ENCODE measurements at regions not wholly inside any gene's neighbourhood (a gene's known extent, or its start where the extent isn't known, plus 50 kb on each side); places are given as distances from the start of the nearest gene placed in this dataset.

GRCh38 chr11:95577716-95578460 lies 211.7 kb downstream of the FAM76B start:
- DNase-seq = no peak

- DNase-seq = no peak
Observed at GRCh38 chr11:95576146-95576845, 213.3 kb downstream of the FAM76B start.

- DNase-seq = no peak
Observed at GRCh38 chr11:95575517-95575916, 214.1 kb downstream of the FAM76B start.

GRCh38 chr11:95571718-95572260 lies 217.8 kb downstream of the FAM76B start:
- no peak for DNase-seq

GRCh38 chr11:95570845-95571244 lies 218.7 kb downstream of the FAM76B start:
- DNase-seq = no peak

GRCh38 chr11:95569207-95569606 lies 220.4 kb downstream of the FAM76B start:
- DNase-seq = no peak

- no peak for DNase-seq
Observed at GRCh38 chr11:95568281-95568680, 221.3 kb downstream of the FAM76B start.

- no peak for DNase-seq
Observed at GRCh38 chr11:95567685-95568084, 221.9 kb downstream of the FAM76B start.

- no peak for DNase-seq
Observed at GRCh38 chr11:95566211-95566610, 223.4 kb downstream of the FAM76B start.

GRCh38 chr11:95565724-95566141 lies 223.8 kb downstream of the FAM76B start:
- DNase-seq = no peak

- DNase-seq = no peak
Observed at GRCh38 chr11:95563859-95564258, 225.7 kb downstream of the FAM76B start.

GRCh38 chr11:95563173-95563572 lies 226.4 kb downstream of the FAM76B start:
- no peak for DNase-seq

GRCh38 chr11:95562196-95562921 lies 227.2 kb downstream of the FAM76B start:
- no peak for DNase-seq

- no peak for DNase-seq
Observed at GRCh38 chr11:95559899-95560298, 229.7 kb downstream of the FAM76B start.

- DNase-seq = no peak
Observed at GRCh38 chr11:95557376-95557775, 232.2 kb downstream of the FAM76B start.

GRCh38 chr11:95556342-95557163 lies 233.0 kb downstream of the FAM76B start:
- no peak for DNase-seq

- no peak for DNase-seq
Observed at GRCh38 chr11:95556011-95556341, 233.6 kb downstream of the FAM76B start.

GRCh38 chr11:95554911-95555310 lies 234.7 kb downstream of the FAM76B start:
- no peak for DNase-seq

- DNase-seq = no peak
Observed at GRCh38 chr11:95549301-95549700, 240.3 kb downstream of the FAM76B start.

- DNase-seq = no peak
Observed at GRCh38 chr11:95548416-95548815, 241.2 kb downstream of the FAM76B start.

- DNase-seq = no peak
Observed at GRCh38 chr11:95547976-95548375, 241.6 kb downstream of the FAM76B start.

- DNase-seq = no peak
Observed at GRCh38 chr11:95547186-95547585, 242.4 kb downstream of the FAM76B start.

Measured in activated CD4-positive, alpha-beta T cell treated with anti-CD3 and anti-CD28 coated beads, Interleukin-2, amount 50 U/mL, for 1 hour (primary cell).